ENCODE measurements at regions not wholly inside any gene's neighbourhood (a gene's known extent, or its start where the extent isn't known, plus 50 kb on each side); places are given as distances from the start of the nearest gene placed in this dataset.

- Mint-ChIP-seq H3K36me3 (ENCODE audit: insufficient read depth, unreplicated experiment) (no peaks in the 10 kb centered on the region), H3K4me3 (ENCODE audit: low read depth, unreplicated experiment) (no peak overlapping the region), H3K27ac (ENCODE audit: unreplicated experiment) (no peak overlapping the region), H3K9me3 (ENCODE audit: low read depth, unreplicated experiment) (peaks cover 6% of the 10 kb centered on the region), H3K4me1 (ENCODE audit: low read depth, unreplicated experiment) (no peaks in the 10 kb centered on the region), H3K27me3 (ENCODE audit: unreplicated experiment) (no peaks in the 10 kb centered on the region)
- CTCF ChIA-PET: no interaction called here
- DNase-seq: no peak
- BruUV-seq (replicated peaks): no TSS peak
- intact Hi-C loops (cut with micrococcal nuclease; ENCODE audit: unreplicated experiment): no loop called here
- no peak for TF ChIP-seq CTCF (IDR thresholded peaks at IDR 0.05; ENCODE audit: unreplicated experiment)
Observed at GRCh38 chr15:94626949-94627348, 395.6 kb downstream of the MCTP2 start.

GRCh38 chr15:94631608-94632007 is 400.2 kb downstream of the MCTP2 start:
- no peaks in the 10 kb centered on the region for H3K36me3 Mint-ChIP-seq (ENCODE audit: insufficient read depth, unreplicated experiment)
- no peak for DNase-seq
- no peaks in the 10 kb centered on the region for H3K4me1 Mint-ChIP-seq (ENCODE audit: low read depth, unreplicated experiment)
- no peak for TF ChIP-seq CTCF (IDR thresholded peaks at IDR 0.05; ENCODE audit: unreplicated experiment)
- BruUV-seq (replicated peaks): no TSS peak
- no peaks in the 10 kb centered on the region for H3K27me3 Mint-ChIP-seq (ENCODE audit: unreplicated experiment)
- intact Hi-C loops (cut with micrococcal nuclease; ENCODE audit: unreplicated experiment): no loop called here
- H3K27ac Mint-ChIP-seq (ENCODE audit: unreplicated experiment): no peak overlapping the region
- CTCF ChIA-PET: no interaction called here
- no peak overlapping the region for H3K4me3 Mint-ChIP-seq (ENCODE audit: low read depth, unreplicated experiment)
- peaks cover 12% of the 10 kb centered on the region for H3K9me3 Mint-ChIP-seq (ENCODE audit: low read depth, unreplicated experiment)

GRCh38 chr15:94638183-94638582 is 406.8 kb downstream of the MCTP2 start:
- H3K9me3 Mint-ChIP-seq (ENCODE audit: low read depth, unreplicated experiment): peaks cover 9% of the 10 kb centered on the region
- H3K27ac Mint-ChIP-seq (ENCODE audit: unreplicated experiment): no peak overlapping the region
- no peak overlapping the region for H3K4me3 Mint-ChIP-seq (ENCODE audit: low read depth, unreplicated experiment)
- CTCF ChIA-PET: no interaction called here
- H3K4me1 Mint-ChIP-seq (ENCODE audit: low read depth, unreplicated experiment): no peaks in the 10 kb centered on the region
- no TSS peak for BruUV-seq (replicated peaks)
- intact Hi-C loops (cut with micrococcal nuclease; ENCODE audit: unreplicated experiment): no loop called here
- no peak for DNase-seq
- H3K27me3 Mint-ChIP-seq (ENCODE audit: unreplicated experiment): no peaks in the 10 kb centered on the region
- TF ChIP-seq CTCF (IDR thresholded peaks at IDR 0.05; ENCODE audit: unreplicated experiment): no peak
- H3K36me3 Mint-ChIP-seq (ENCODE audit: insufficient read depth, unreplicated experiment): no peaks in the 10 kb centered on the region

GRCh38 chr15:94639701-94640100 is 408.3 kb downstream of the MCTP2 start:
- no peak overlapping the region for H3K4me3 Mint-ChIP-seq (ENCODE audit: low read depth, unreplicated experiment)
- no peaks in the 10 kb centered on the region for H3K4me1 Mint-ChIP-seq (ENCODE audit: low read depth, unreplicated experiment)
- BruUV-seq (replicated peaks): no TSS peak
- no peaks in the 10 kb centered on the region for H3K36me3 Mint-ChIP-seq (ENCODE audit: insufficient read depth, unreplicated experiment)
- CTCF ChIA-PET: no interaction called here
- no peak for TF ChIP-seq CTCF (IDR thresholded peaks at IDR 0.05; ENCODE audit: unreplicated experiment)
- DNase-seq: no peak
- H3K9me3 Mint-ChIP-seq (ENCODE audit: low read depth, unreplicated experiment): peaks cover 12% of the 10 kb centered on the region
- intact Hi-C loops (cut with micrococcal nuclease; ENCODE audit: unreplicated experiment): no loop called here
- no peak overlapping the region for H3K27ac Mint-ChIP-seq (ENCODE audit: unreplicated experiment)
- no peaks in the 10 kb centered on the region for H3K27me3 Mint-ChIP-seq (ENCODE audit: unreplicated experiment)

GRCh38 chr15:94644433-94644832 is 413.1 kb downstream of the MCTP2 start:
- Mint-ChIP-seq H3K9me3 (ENCODE audit: low read depth, unreplicated experiment) (peaks cover 27% of the 10 kb centered on the region), H3K4me3 (ENCODE audit: low read depth, unreplicated experiment) (no peak overlapping the region), H3K27ac (ENCODE audit: unreplicated experiment) (no peak overlapping the region), H3K36me3 (ENCODE audit: insufficient read depth, unreplicated experiment) (no peaks in the 10 kb centered on the region), H3K4me1 (ENCODE audit: low read depth, unreplicated experiment) (no peaks in the 10 kb centered on the region), H3K27me3 (ENCODE audit: unreplicated experiment) (no peaks in the 10 kb centered on the region)
- BruUV-seq (replicated peaks): no TSS peak
- no peak for DNase-seq
- CTCF ChIA-PET: no interaction called here
- intact Hi-C loops (cut with micrococcal nuclease; ENCODE audit: unreplicated experiment): no loop called here
- no peak for TF ChIP-seq CTCF (IDR thresholded peaks at IDR 0.05; ENCODE audit: unreplicated experiment)

All from Calu3 (cell line).